H9 (cell line): ENCODE measurements at regions not wholly inside any gene's neighbourhood (a gene's known extent, or its start where the extent isn't known, plus 50 kb on each side); places are given as distances from the start of the nearest gene placed in this dataset.

ENCODE experiments used
- DNase-seq: peaks from one replicate; pipeline ENCODE4 v3.0.0-alpha.2; 2017
- H2AFZ ChIP-seq: one replicate; pipeline ENCODE4 v1.6.1; 2013; ENCODE audit warnings: mild to moderate bottlenecking, low read length, control low read depth, moderate library complexity
- H2AK5ac ChIP-seq: 2 replicates; pipeline ENCODE4 v1.6.1; 2013; ENCODE audit warnings: low read length, control low read depth, mixed read lengths; ENCODE audit not compliant: insufficient read length
- H2BK120ac ChIP-seq: one replicate; pipeline ENCODE4 v1.6.1; 2013; ENCODE audit warnings: low read depth, mild to moderate bottlenecking, low read length, control low read depth, inconsistent platforms; ENCODE audit not compliant: poor library complexity, severe bottlenecking
- H2BK12ac ChIP-seq: 2 replicates; pipeline ENCODE4 v1.6.1; 2013; ENCODE audit warnings: low read length, control low read depth, mixed read lengths, low read depth; ENCODE audit not compliant: insufficient read length
- H2BK15ac ChIP-seq: 2 replicates; pipeline ENCODE4 v1.6.1; 2013; ENCODE audit warnings: low read depth, low read length, control low read depth
- H2BK20ac ChIP-seq: one replicate; pipeline ENCODE4 v1.6.1; 2013; ENCODE audit warnings: low read depth, mild to moderate bottlenecking, low read length, control low read depth, inconsistent platforms; ENCODE audit not compliant: poor library complexity, severe bottlenecking
- H2BK5ac ChIP-seq: 2 replicates; pipeline ENCODE4 v1.6.1; 2013; ENCODE audit warnings: low read length, control low read depth, mixed read lengths; ENCODE audit not compliant: insufficient read length
- H3K14ac ChIP-seq: 2 replicates; pipeline ENCODE4 v1.6.1; 2013; ENCODE audit warnings: low read length, control low read depth; ENCODE audit not compliant: insufficient read depth
- H3K18ac ChIP-seq: 2 replicates; pipeline ENCODE4 v1.6.1; 2013; ENCODE audit warnings: low read depth, mild to moderate bottlenecking, mixed read lengths, low read length, control low read depth; ENCODE audit not compliant: insufficient read length
- H3K23ac ChIP-seq: 2 replicates; pipeline ENCODE4 v1.6.1; 2013; ENCODE audit warnings: low read length, control low read depth, mixed read lengths, low read depth; ENCODE audit not compliant: insufficient read length
- H3K23me2 ChIP-seq: 2 replicates; pipeline ENCODE4 v1.6.1; 2013; ENCODE audit warnings: low read depth, mild to moderate bottlenecking, mixed read lengths, low read length, control low read depth; ENCODE audit not compliant: insufficient read length, poor library complexity, severe bottlenecking
- H3K27ac ChIP-seq: 2 replicates; pipeline ENCODE4 v1.5.1; 2013; ENCODE audit warnings: low read length, control low read depth, mixed read lengths, low read depth; ENCODE audit not compliant: insufficient read length
- H3K27me3 ChIP-seq: 2 replicates; pipeline ENCODE4 v1.6.1; 2013; ENCODE audit warnings: low read length, control low read depth, inconsistent platforms; ENCODE audit not compliant: insufficient read depth
- H3K4ac ChIP-seq: 2 replicates; pipeline ENCODE4 v1.6.1; 2013; ENCODE audit warnings: low read depth, mild to moderate bottlenecking, control low read depth, inconsistent platforms, low read length, moderate library complexity
- H3K4me1 ChIP-seq: 2 replicates; pipeline ENCODE4 v1.6.1; 2013; ENCODE audit warnings: low read length, control low read depth, inconsistent platforms; ENCODE audit not compliant: insufficient read depth
- H3K4me2 ChIP-seq: 2 replicates; pipeline ENCODE4 v1.6.1; 2013; ENCODE audit warnings: low read length, control low read depth, mixed read lengths; ENCODE audit not compliant: insufficient read length, insufficient read depth
- H3K56ac ChIP-seq: 2 replicates; pipeline ENCODE4 v1.6.1; 2013; ENCODE audit warnings: low read depth, mild to moderate bottlenecking, mixed read lengths, low read length, control low read depth; ENCODE audit not compliant: insufficient read length
- H3K79me1 ChIP-seq: 2 replicates; pipeline ENCODE4 v1.6.1; 2013; ENCODE audit warnings: low read depth, mild to moderate bottlenecking, moderate library complexity, low read length, control low read depth, inconsistent platforms; ENCODE audit not compliant: insufficient read depth, poor library complexity, severe bottlenecking
- H3K79me2 ChIP-seq: 2 replicates; pipeline ENCODE4 v1.6.1; 2013; ENCODE audit warnings: low read length, control low read depth, inconsistent platforms; ENCODE audit not compliant: insufficient read depth
- H3K9ac ChIP-seq: 2 replicates; pipeline ENCODE4 v1.6.1; 2013; ENCODE audit warnings: low read length, control low read depth, mixed read lengths; ENCODE audit not compliant: insufficient read length; ENCODE audit errors: extremely low read depth
- H3K9me3 ChIP-seq: one replicate; pipeline ENCODE4 v1.6.1; 2013; ENCODE audit warnings: low read depth, low read length, inconsistent platforms; ENCODE audit not compliant: control insufficient read depth
- H3T11ph ChIP-seq: one replicate; pipeline ENCODE4 v1.6.1; 2013; ENCODE audit warnings: mild to moderate bottlenecking, low read length, control low read depth, inconsistent platforms
- H4K20me1 ChIP-seq: one replicate; pipeline ENCODE4 v1.6.1; 2013; ENCODE audit not compliant: control insufficient read depth, insufficient read length, insufficient read depth
- H4K5ac ChIP-seq: 2 replicates; pipeline ENCODE4 v1.6.1; 2013; ENCODE audit warnings: low read depth, mild to moderate bottlenecking, mixed read lengths, low read length, control low read depth; ENCODE audit not compliant: insufficient read length
- H4K8ac ChIP-seq: replicated peaks from 2 replicates; pipeline ENCODE4 v1.6.1; 2013; ENCODE audit warnings: low read length, control low read depth, mixed read lengths, low read depth; ENCODE audit not compliant: insufficient read length
- H4K91ac ChIP-seq: 2 replicates; pipeline ENCODE4 v1.6.1; 2013; ENCODE audit warnings: low read depth, mild to moderate bottlenecking, moderate library complexity, mixed read lengths, low read length, control low read depth; ENCODE audit not compliant: insufficient read length
- H3K27ac Mint-ChIP-seq, 3 experiments: 2 replicates in 2 of 3; 3 replicates in 1 of 3; pipeline ENCODE4 v1.8.0; 2020 to 2021; ENCODE audit warnings: mixed read lengths in 3 of 3, mild to moderate bottlenecking in 1 of 3, moderate library complexity in 1 of 3
- H3K27me3 Mint-ChIP-seq: 2 replicates; pipeline ENCODE4 v1.8.0; 2021; ENCODE audit warnings: low read depth, mild to moderate bottlenecking, moderate library complexity, mixed read lengths
- H3K36me3 Mint-ChIP-seq, 3 experiments: 2 replicates in 2 of 3; 3 replicates in 1 of 3; pipeline ENCODE4 v1.8.0; 2020 to 2021; ENCODE audit warnings: low read depth in 3 of 3, mixed read lengths in 3 of 3; ENCODE audit not compliant: insufficient read depth in 1 of 3
- H3K4me1 Mint-ChIP-seq, 2 experiments: 2 replicates each; pipeline ENCODE4 v1.8.0; 2020; ENCODE audit warnings: mixed read lengths in 2 of 2
- H3K4me3 Mint-ChIP-seq, 2 experiments: 2 replicates in 1 of 2; 3 replicates in 1 of 2; pipeline ENCODE4 v1.8.0; 2020 to 2021; ENCODE audit warnings: mild to moderate bottlenecking in 2 of 2, mixed read lengths in 2 of 2, moderate library complexity in 1 of 2
- H3K9me3 Mint-ChIP-seq, 2 experiments: 2 replicates in 1 of 2; 3 replicates in 1 of 2; pipeline ENCODE4 v1.8.0; 2020; ENCODE audit warnings: mild to moderate bottlenecking in 2 of 2, mixed read lengths in 2 of 2, moderate library complexity in 1 of 2
- WGBS: extraction: QIAGEN DNeasy Blood & Tissue Kit; methylation state at CpG from one replicate; pipeline ENCODE4 v1.1.7; 2013; ENCODE audit warnings: missing lambda C conversion rate, low lambda C conversion rate, mixed read lengths; ENCODE audit not compliant: insufficient read length; ENCODE audit errors: extremely low coverage; 5-methylcytosine and 5-hydroxymethylcytosine counted together
- TF ChIP-seq, protein P1 (sequence below): fragments of 200-600 bp; sonication (generic); conservative IDR thresholded peaks from 3 replicates; pipeline ENCODE4 v1.8.0; 2021; ENCODE audit warnings: antibody characterized with exemption, mild to moderate bottlenecking

DNA sequence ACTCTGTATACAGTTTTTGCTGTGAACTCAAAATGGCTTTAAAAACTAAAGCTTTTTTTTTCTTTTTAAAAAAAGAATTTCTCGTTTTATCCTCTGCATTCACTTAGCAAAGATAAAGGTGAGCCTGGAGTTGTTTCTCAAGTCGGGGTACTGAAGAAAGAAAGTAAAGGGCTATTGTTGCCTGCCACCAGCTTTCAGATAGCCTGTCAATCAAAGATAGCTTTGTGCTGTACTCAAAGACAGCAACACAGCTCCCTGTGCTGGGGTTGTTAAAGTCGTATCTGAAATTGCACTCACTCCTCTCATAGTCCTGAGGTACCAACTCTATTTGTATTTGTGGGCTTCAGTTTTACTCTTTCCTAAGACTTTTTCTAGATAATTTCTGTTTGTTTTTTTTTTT, 710.1 kb upstream of the ID4 start:
- Histone ChIP-seq H3K4me1 (no peaks in the 10 kb centered on the region), H3K14ac (no peak overlapping the region), H3K27ac (no peak overlapping the region), H3T11ph (no peak overlapping the region), H3K9me3 (no peaks in the 10 kb centered on the region), H4K20me1 (no peaks in the 10 kb centered on the region), H4K5ac (no peak overlapping the region), H2BK20ac (no peak overlapping the region), H3K79me2 (no peaks in the 10 kb centered on the region), H4K8ac (no peak overlapping the region), H3K9ac (no peak overlapping the region), H2BK12ac (no peak overlapping the region), H2BK120ac (no peak overlapping the region), H3K79me1 (no peaks in the 10 kb centered on the region), H2AK5ac (no peak overlapping the region), H3K23ac (no peak overlapping the region), H3K18ac (no peak overlapping the region), H3K23me2 (no peaks in the 10 kb centered on the region), H2BK15ac (no peak overlapping the region), H2AFZ (no peak overlapping the region), H4K91ac (no peak overlapping the region), H3K4ac (no peak overlapping the region), H2BK5ac (no peak overlapping the region), H3K4me2 (no peak overlapping the region), H3K27me3 (no peaks in the 10 kb centered on the region), H3K56ac (no peak overlapping the region)
- TF ChIP-seq, protein P1, sequence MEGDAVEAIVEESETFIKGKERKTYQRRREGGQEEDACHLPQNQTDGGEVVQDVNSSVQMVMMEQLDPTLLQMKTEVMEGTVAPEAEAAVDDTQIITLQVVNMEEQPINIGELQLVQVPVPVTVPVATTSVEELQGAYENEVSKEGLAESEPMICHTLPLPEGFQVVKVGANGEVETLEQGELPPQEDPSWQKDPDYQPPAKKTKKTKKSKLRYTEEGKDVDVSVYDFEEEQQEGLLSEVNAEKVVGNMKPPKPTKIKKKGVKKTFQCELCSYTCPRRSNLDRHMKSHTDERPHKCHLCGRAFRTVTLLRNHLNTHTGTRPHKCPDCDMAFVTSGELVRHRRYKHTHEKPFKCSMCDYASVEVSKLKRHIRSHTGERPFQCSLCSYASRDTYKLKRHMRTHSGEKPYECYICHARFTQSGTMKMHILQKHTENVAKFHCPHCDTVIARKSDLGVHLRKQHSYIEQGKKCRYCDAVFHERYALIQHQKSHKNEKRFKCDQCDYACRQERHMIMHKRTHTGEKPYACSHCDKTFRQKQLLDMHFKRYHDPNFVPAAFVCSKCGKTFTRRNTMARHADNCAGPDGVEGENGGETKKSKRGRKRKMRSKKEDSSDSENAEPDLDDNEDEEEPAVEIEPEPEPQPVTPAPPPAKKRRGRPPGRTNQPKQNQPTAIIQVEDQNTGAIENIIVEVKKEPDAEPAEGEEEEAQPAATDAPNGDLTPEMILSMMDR, result no peak
- Mint-ChIP-seq H3K27me3 (no peaks in the 10 kb centered on the region; the same call in 1 of the 2 replicates), H3K9me3 (peaks cover 0 to 2% of the 10 kb centered on the region in 2 experiments; a peak in 2 of 5 replicates), H3K4me1 (peaks cover 3 to 5% of the 10 kb centered on the region in 2 experiments; a peak in 3 of 4 replicates), H3K27ac (no peak overlapping the region), H3K4me3 (no peak overlapping the region), H3K36me3 (no peaks in the 10 kb centered on the region)
- WGBS, result no CpG with 5 or more reads among the region's 3 CpGs
- no peak for DNase-seq
